22Rv1 (cell line): ENCODE measurements at regions not wholly inside any gene's neighbourhood (a gene's known extent, or its start where the extent isn't known, plus 50 kb on each side); places are given as distances from the start of the nearest gene placed in this dataset.

Source experiments
- ZFX ChIP-seq: fragments of 450-650 bp; IDR thresholded peaks from 2 replicates; pipeline ENCODE4 v1.6.1; 2017; ENCODE audit warnings: antibody characterized with exemption, borderline replicate concordance
- TF ChIP-seq, protein P1 (sequence below): fragments of 450-650 bp; IDR thresholded peaks from 2 replicates; pipeline ENCODE4 v1.5.1; 2017; ENCODE audit warnings: mild to moderate bottlenecking

GRCh38 chr5:72720205-72720604, 96.3 kb upstream of the TNPO1 start:
- TF ChIP-seq, protein P1, sequence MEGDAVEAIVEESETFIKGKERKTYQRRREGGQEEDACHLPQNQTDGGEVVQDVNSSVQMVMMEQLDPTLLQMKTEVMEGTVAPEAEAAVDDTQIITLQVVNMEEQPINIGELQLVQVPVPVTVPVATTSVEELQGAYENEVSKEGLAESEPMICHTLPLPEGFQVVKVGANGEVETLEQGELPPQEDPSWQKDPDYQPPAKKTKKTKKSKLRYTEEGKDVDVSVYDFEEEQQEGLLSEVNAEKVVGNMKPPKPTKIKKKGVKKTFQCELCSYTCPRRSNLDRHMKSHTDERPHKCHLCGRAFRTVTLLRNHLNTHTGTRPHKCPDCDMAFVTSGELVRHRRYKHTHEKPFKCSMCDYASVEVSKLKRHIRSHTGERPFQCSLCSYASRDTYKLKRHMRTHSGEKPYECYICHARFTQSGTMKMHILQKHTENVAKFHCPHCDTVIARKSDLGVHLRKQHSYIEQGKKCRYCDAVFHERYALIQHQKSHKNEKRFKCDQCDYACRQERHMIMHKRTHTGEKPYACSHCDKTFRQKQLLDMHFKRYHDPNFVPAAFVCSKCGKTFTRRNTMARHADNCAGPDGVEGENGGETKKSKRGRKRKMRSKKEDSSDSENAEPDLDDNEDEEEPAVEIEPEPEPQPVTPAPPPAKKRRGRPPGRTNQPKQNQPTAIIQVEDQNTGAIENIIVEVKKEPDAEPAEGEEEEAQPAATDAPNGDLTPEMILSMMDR: no peak
- TF ChIP-seq ZFX: no peak
